WTC11 (cell line): ENCODE measurements at regions not wholly inside any gene's neighbourhood (a gene's known extent, or its start where the extent isn't known, plus 50 kb on each side); places are given as distances from the start of the nearest gene placed in this dataset.

Experiments used
- ATAC-seq: fragments of 200-7000 bp; cut with Tn5 transposase; 2 replicates; pipeline ENCODE4 v1.10.0; 2021; ENCODE audit warnings: mild to moderate bottlenecking, moderate library complexity
- CTCF ChIA-PET: fragments of 300-600 bp; sonication (Branson Sonifier 250); formaldehyde crosslinking; loops from one replicate; lab custom pipeline; 2021; ENCODE audit warnings: antibody characterized with exemption; lab: Charles Lee
- POLR2A ChIA-PET: fragments of 350-600 bp; sonication (Branson Sonifier 250); formaldehyde crosslinking; loops from one replicate; lab custom pipeline; 2021; ENCODE audit warnings: antibody characterized with exemption; lab: Charles Lee
- DNase-seq: peaks from one replicate; pipeline ENCODE4 v3.0.0; 2021; ENCODE audit warnings: low spot score
- H3K27ac Mint-ChIP-seq: 2 replicates; pipeline ENCODE4 v1.8.0; 2021; ENCODE audit warnings: mixed read lengths
- H3K27me3 Mint-ChIP-seq: 2 replicates; pipeline ENCODE4 v1.8.0; 2021; ENCODE audit warnings: low read depth, mild to moderate bottlenecking, moderate library complexity, mixed read lengths
- H3K36me3 Mint-ChIP-seq: 2 replicates; pipeline ENCODE4 v1.8.0; 2021; ENCODE audit warnings: mixed read lengths
- H3K4me1 Mint-ChIP-seq: 2 replicates; pipeline ENCODE4 v1.8.0; 2022; ENCODE audit warnings: mixed read lengths
- H3K4me3 Mint-ChIP-seq: 2 replicates; pipeline ENCODE4 v1.8.0; 2021; ENCODE audit warnings: mild to moderate bottlenecking, moderate library complexity, mixed read lengths
- H3K9me3 Mint-ChIP-seq: 2 replicates; pipeline ENCODE4 v1.8.0; 2021; ENCODE audit warnings: mixed read lengths
- AFF4 ChIP-seq: sonication (generic); formaldehyde crosslinking; IDR thresholded peaks from 2 replicates; pipeline ENCODE4 v1.8.1; 2023; ENCODE audit warnings: mild to moderate bottlenecking, missing genetic modification reagents, borderline replicate concordance
- ATF3 ChIP-seq: sonication (generic); formaldehyde crosslinking; conservative IDR thresholded peaks from 2 replicates; pipeline ENCODE4 v1.8.1; 2022; ENCODE audit warnings: mild to moderate bottlenecking, missing genetic modification reagents
- ATF6 ChIP-seq: sonication (generic); formaldehyde crosslinking; IDR thresholded peaks from 2 replicates; pipeline ENCODE4 v1.8.1; 2023; ENCODE audit warnings: mild to moderate bottlenecking, missing genetic modification reagents
- ELF4 ChIP-seq: sonication (generic); formaldehyde crosslinking; IDR thresholded peaks from 2 replicates; pipeline ENCODE4 v1.8.1; 2022; ENCODE audit warnings: low read depth, mild to moderate bottlenecking, moderate library complexity, missing genetic modification reagents
- ETV6 ChIP-seq: sonication (generic); formaldehyde crosslinking; IDR thresholded peaks from 2 replicates; pipeline ENCODE4 v1.8.1; 2022; ENCODE audit warnings: mild to moderate bottlenecking, missing genetic modification reagents
- GABPB1 ChIP-seq: sonication (generic); formaldehyde crosslinking; IDR thresholded peaks from 2 replicates; pipeline ENCODE4 v1.8.1; 2023; ENCODE audit warnings: mild to moderate bottlenecking, missing genetic modification reagents
- HMGXB4 ChIP-seq: sonication (generic); formaldehyde crosslinking; IDR thresholded peaks from 2 replicates; pipeline ENCODE4 v1.8.1; 2023; ENCODE audit warnings: mild to moderate bottlenecking, moderate library complexity, missing genetic modification reagents
- JUN ChIP-seq: sonication (generic); formaldehyde crosslinking; IDR thresholded peaks from 2 replicates; pipeline ENCODE4 v1.8.0; 2023; ENCODE audit warnings: mild to moderate bottlenecking, missing genetic modification reagents
- KAT7 ChIP-seq: sonication (generic); formaldehyde crosslinking; IDR thresholded peaks from 2 replicates; pipeline ENCODE4 v1.8.1; 2023; ENCODE audit warnings: missing genetic modification reagents, mild to moderate bottlenecking, borderline replicate concordance
- MYBL2 ChIP-seq: sonication (generic); formaldehyde crosslinking; IDR thresholded peaks from 2 replicates; pipeline ENCODE4 v1.8.1; 2023; ENCODE audit warnings: mild to moderate bottlenecking, moderate library complexity, missing genetic modification reagents
- NR2C2 ChIP-seq: sonication (generic); formaldehyde crosslinking; IDR thresholded peaks from 2 replicates; pipeline ENCODE4 v1.8.0; 2022; ENCODE audit warnings: mild to moderate bottlenecking, missing genetic modification reagents
- PRDM15 ChIP-seq: sonication (generic); formaldehyde crosslinking; IDR thresholded peaks from 2 replicates; pipeline ENCODE4 v1.8.0; 2022; ENCODE audit warnings: missing genetic modification reagents
- SMAD4 ChIP-seq: sonication (generic); formaldehyde crosslinking; IDR thresholded peaks from 2 replicates; pipeline ENCODE4 v1.8.0; 2022; ENCODE audit warnings: mild to moderate bottlenecking, missing genetic modification reagents
- USF1 ChIP-seq: sonication (generic); formaldehyde crosslinking; IDR thresholded peaks from 2 replicates; pipeline ENCODE4 v1.8.0; 2022; ENCODE audit warnings: mild to moderate bottlenecking, missing genetic modification reagents
- ZNF396 ChIP-seq: fragments of 250-450 bp; sonication (Bioruptor Pico); IDR thresholded peaks from 2 replicates; pipeline ENCODE4 v1.8.0; 2021; ENCODE audit warnings: mild to moderate bottlenecking, moderate library complexity, borderline replicate concordance
- ZNF512 ChIP-seq: sonication (generic); formaldehyde crosslinking; IDR thresholded peaks from 2 replicates; pipeline ENCODE4 v1.8.1; 2022; ENCODE audit warnings: missing genetic modification reagents, borderline replicate concordance

GRCh38 chr1:170354690-170355089 is 177.3 kb upstream of the GORAB start:
- no peak overlapping the region for H3K4me3 Mint-ChIP-seq
- ChIA-PET POLR2A (no interaction called here), CTCF (no interaction called here)
- DNase-seq (no peak), ATAC-seq (no peak)
- H3K4me1 Mint-ChIP-seq, result no peaks in the 10 kb centered on the region
- peaks cover 7% of the 10 kb centered on the region for H3K9me3 Mint-ChIP-seq
- H3K27ac Mint-ChIP-seq, result no peak overlapping the region
- no peaks in the 10 kb centered on the region for H3K36me3 Mint-ChIP-seq
- TF ChIP-seq ATF3 (CRISPR knock-in tag) (no peak), PRDM15 (CRISPR knock-in tag) (no peak), SMAD4 (CRISPR knock-in tag) (no peak)
- H3K27me3 Mint-ChIP-seq, result no peaks in the 10 kb centered on the region; the same call in 1 of the 2 replicates

GRCh38 chr1:170355267-170355801 is 176.6 kb upstream of the GORAB start:
- CTCF ChIA-PET, result no interaction called here
- TF ChIP-seq USF1 (CRISPR knock-in tag) (no peak), JUN (CRISPR knock-in tag) (no peak), NR2C2 (no peak), ZNF512 (CRISPR knock-in tag) (no peak), ATF6 (CRISPR knock-in tag) (no peak), ETV6 (CRISPR knock-in tag) (no peak), ELF4 (CRISPR knock-in tag) (no peak), ZNF396 (no peak), ATF3 (CRISPR knock-in tag) (no peak), GABPB1 (CRISPR knock-in tag) (no peak), KAT7 (CRISPR knock-in tag) (no peak), HMGXB4 (CRISPR knock-in tag) (no peak), AFF4 (CRISPR knock-in tag) (no peak), MYBL2 (CRISPR knock-in tag) (no peak)

More at GRCh38 chr1:170355267-170355801, 176.6 kb upstream of the GORAB start:
- H3K4me1 Mint-ChIP-seq, result no peaks in the 10 kb centered on the region
- no peak overlapping the region for H3K4me3 Mint-ChIP-seq
- no peak for ATAC-seq
- no peak for DNase-seq
- H3K27ac Mint-ChIP-seq, result no peak overlapping the region
- POLR2A ChIA-PET, result no interaction called here
- peaks cover 10% of the 10 kb centered on the region for H3K9me3 Mint-ChIP-seq
- H3K27me3 Mint-ChIP-seq, result no peaks in the 10 kb centered on the region; the same call in 1 of the 2 replicates
- no peaks in the 10 kb centered on the region for H3K36me3 Mint-ChIP-seq
